IMR-90 (cell line): ENCODE measurements at regions not wholly inside any gene's neighbourhood (a gene's known extent, or its start where the extent isn't known, plus 50 kb on each side); places are given as distances from the start of the nearest gene placed in this dataset.

Experiments
- BHLHE40 ChIP-seq: fragments of 150-350 bp; IDR thresholded peaks from 2 replicates; pipeline ENCODE4 v1.6.1; 2016; ENCODE audit warnings: mild to moderate bottlenecking, low read depth, low read length
- CHD1 ChIP-seq: IDR thresholded peaks from 2 replicates; pipeline ENCODE4 v1.6.1; 2012; ENCODE audit warnings: low read depth, low read length, improper control_type of control experiment
- CTCF ChIP-seq: conservative IDR thresholded peaks from 2 replicates; pipeline ENCODE4 v1.5.1; 2012; ENCODE audit warnings: mild to moderate bottlenecking, low read depth, low read length, improper control_type of control experiment
- MAFK ChIP-seq: IDR thresholded peaks from 2 replicates; pipeline ENCODE4 v1.6.1; 2012; ENCODE audit warnings: low read depth, low read length, improper control_type of control experiment
- MAZ ChIP-seq: IDR thresholded peaks from 2 replicates; pipeline ENCODE4 v1.6.1; 2012; ENCODE audit warnings: low read depth, mild to moderate bottlenecking, low read length, improper control_type of control experiment, moderate library complexity, borderline replicate concordance
- MXI1 ChIP-seq: IDR thresholded peaks from 2 replicates; pipeline ENCODE4 v1.6.1; 2012; ENCODE audit warnings: low read depth, mild to moderate bottlenecking, low read length, moderate library complexity, borderline replicate concordance
- POLR2A ChIP-seq: IDR thresholded peaks from 2 replicates; pipeline ENCODE4 v1.6.1; 2012; ENCODE audit warnings: mild to moderate bottlenecking, low read depth, low read length
- USF2 ChIP-seq: fragments of 150-350 bp; IDR thresholded peaks from 2 replicates; pipeline ENCODE4 v1.6.1; 2017; ENCODE audit warnings: mild to moderate bottlenecking, antibody characterized with exemption, low read length, low read depth

GRCh38 chr12:92218394-92219077, 72.9 kb upstream of the BTG1 start:
- TF ChIP-seq MXI1 (no peak), CTCF (no peak), POLR2A (no peak), MAZ (no peak), BHLHE40 (no peak), MAFK (no peak), CHD1 (no peak), USF2 (no peak)
